GM10248 (cell line): ENCODE measurements at regions not wholly inside any gene's neighbourhood (a gene's known extent, or its start where the extent isn't known, plus 50 kb on each side); places are given as distances from the start of the nearest gene placed in this dataset.

Experiments
- CTCF ChIA-PET: fragments of 300-600 bp; sonication (Branson Sonifier 250); formaldehyde crosslinking; extraction: SDS; loops from one replicate; lab custom pipeline; 2021; ENCODE audit warnings: antibody characterized with exemption; lab: Yijun Ruan, JAX
- POLR2A ChIA-PET: fragments of 350-650 bp; sonication (Branson Sonifier 250); formaldehyde crosslinking; extraction: SDS; loops from one replicate; lab custom pipeline; 2020; ENCODE audit warnings: antibody characterized with exemption; lab: Yijun Ruan, JAX
- DNase-seq: peaks from one replicate; pipeline ENCODE4 v3.0.0; 2012; ENCODE audit errors: extremely low spot score
- CTCF ChIP-seq: IDR thresholded peaks from 2 replicates; pipeline ENCODE4 v1.5.1; 2012; ENCODE audit warnings: mild to moderate bottlenecking, low read depth; ENCODE audit errors: extremely low read depth, missing control alignments, control extremely low read depth

- ChIA-PET CTCF (no interaction called here), POLR2A (no interaction called here)
- TF ChIP-seq CTCF, result no peak
- DNase-seq, result no peak
These were observed 142.1 kb downstream of the MED10 start for GRCh38 chr5:6236170-6236793.

DNA sequence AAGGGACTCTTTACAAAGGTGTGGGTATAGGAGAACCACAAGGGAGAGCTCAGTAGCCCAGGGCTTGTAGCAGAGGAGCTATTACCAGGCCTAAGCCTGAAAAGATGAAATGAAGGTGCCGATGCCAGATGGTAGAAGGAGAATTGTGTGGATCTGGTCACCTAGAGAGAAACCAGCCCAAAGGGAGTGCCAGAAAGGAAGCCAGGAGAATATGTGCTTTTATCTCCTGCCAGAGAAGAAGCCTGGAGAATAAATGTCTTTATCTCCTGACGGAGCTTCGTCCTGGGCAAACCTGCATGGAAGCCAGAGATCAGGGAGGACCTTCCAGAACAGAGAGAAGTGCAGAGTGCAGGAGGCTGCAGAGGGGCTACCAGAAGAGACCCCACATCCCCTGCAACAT is 142.6 kb downstream of the MED10 start:
- ChIA-PET CTCF (no interaction called here), POLR2A (no interaction called here)
- TF ChIP-seq CTCF, result no peak
- DNase-seq, result no peak

- TF ChIP-seq CTCF, result no peak
- ChIA-PET CTCF (no interaction called here), POLR2A (no interaction called here)
- DNase-seq, result no peak
These were observed 149.8 kb downstream of the MED10 start for GRCh38 chr5:6228257-6229250.

DNA sequence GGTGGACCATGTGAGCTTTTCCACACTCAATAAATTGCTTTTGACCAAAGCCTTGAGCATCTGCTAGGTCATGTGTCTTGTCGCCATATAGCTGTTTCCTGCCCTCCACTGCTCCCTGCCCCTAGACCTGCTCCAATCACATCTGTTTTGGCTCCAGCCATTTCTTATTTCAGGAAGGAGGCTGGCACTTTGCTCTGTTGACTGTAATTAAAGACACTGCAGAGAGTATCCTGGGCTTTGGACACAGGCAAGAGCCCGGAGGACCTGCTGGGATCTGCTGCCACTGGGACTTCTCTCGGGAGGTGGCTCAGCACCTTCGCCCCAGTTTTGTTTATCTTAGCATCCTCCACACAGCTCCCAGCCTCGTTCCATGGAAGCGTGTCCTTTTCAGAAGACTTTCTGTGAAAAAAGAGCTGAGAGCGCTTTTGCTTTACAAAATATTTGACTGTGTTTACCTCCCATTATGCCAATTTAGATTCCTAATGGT is 153.2 kb downstream of the MED10 start:
- TF ChIP-seq CTCF, result no peak
- DNase-seq, result no peak
- POLR2A ChIA-PET, result no interaction called here
- CTCF ChIA-PET, result interaction anchor here (1.7 kb wide), 1 partner anchor 18 kb away, joined by 4 read pairs; no protein-coding TSS in a partner anchor

GRCh38 chr5:6224406-6224805 is 153.9 kb downstream of the MED10 start:
- ChIA-PET CTCF (interaction anchor here (1.7 kb wide), 1 partner anchor 18 kb away, joined by 4 read pairs; no protein-coding TSS in a partner anchor), POLR2A (no interaction called here)

More at GRCh38 chr5:6224406-6224805, 153.9 kb downstream of the MED10 start:
- TF ChIP-seq CTCF, result no peak
- DNase-seq, result no peak
